EH (cell line): ENCODE measurements at regions not wholly inside any gene's neighbourhood (a gene's known extent, or its start where the extent isn't known, plus 50 kb on each side); places are given as distances from the start of the nearest gene placed in this dataset.
"Not testable (repeated sequence)": the region's sequence is repeated elsewhere in the genome, so short reads cannot be mapped to it uniquely, and the experiment has no call there.

Experiments used
- DNase-seq: peaks from one replicate; pipeline ENCODE4 v3.0.0-alpha.2; 2015; ENCODE audit warnings: low read depth

DNA sequence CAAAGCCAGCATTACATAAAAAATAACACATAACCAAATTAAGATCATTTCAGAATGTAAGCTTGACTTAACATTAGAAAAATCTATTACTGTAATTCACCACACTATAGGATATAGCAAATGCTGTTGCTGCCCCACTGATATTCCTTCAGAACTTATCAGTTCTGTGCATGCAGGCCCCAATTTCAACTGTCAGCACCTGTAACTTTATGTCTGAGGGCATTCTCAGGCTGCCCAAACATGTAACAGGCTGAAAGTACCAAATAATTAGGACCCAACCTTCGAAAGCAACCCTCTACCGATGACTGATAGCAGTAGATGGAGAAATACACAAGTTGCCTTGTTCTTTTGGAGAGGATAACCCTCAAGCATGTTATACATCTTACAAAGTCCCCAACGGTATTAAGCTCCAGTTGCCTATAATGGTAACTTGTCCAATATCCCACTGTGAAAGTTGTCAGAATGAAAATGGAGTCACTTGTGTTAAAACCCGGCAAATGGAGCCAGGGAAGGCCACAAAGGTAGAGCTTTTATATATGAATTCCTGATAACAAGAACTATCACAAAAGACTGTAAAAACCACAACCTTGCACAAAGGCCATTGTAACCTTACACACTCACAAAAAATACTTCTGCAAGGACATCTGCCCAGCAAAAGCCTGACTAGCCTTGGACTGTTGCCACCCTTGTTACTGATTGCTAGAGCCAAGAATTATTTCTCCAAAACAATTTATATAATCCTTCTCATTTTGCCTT, 66.9 kb upstream of the ZNF746 start:
- DNase-seq = no peak

DNA sequence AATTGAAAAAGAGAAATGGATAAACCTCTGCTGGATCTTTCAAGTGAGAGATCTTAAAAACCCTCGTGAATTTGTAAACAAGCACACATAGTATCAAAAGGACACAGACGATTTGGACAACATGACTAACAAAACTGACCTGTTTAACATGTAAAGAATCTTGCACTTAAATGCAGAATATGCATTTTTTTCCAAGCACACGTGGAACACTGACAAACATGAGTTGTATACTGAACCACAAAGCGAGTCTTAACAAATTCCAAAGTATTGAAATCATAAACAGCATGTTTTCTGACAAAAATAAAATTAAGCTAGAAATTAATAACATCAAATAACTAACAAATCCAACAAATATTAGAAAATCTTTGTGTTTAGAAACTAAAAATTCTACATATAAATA, 65.0 kb upstream of the ZNF746 start:
- DNase-seq = peak; percentile 41

DNA sequence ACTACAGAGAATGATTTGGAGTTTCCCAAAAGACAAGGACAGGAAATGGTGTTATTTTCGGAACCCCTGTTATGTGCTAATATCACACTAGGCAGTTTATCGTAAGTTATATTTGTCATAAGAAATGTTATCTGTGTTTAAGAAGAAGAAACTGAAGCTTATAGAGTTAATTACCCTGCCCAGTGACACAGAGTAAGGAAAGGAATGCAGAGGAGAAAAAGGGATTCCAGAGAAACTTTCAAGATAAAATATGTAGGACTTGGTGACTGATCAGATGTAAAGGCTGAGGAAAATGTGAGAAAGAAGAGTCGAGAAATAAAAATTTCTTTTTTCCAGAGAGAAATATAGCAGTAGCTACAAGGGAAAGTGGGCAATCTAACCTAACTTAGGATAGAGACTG, 63.5 kb upstream of the ZNF746 start:
- peak; percentile 28 for DNase-seq

DNA sequence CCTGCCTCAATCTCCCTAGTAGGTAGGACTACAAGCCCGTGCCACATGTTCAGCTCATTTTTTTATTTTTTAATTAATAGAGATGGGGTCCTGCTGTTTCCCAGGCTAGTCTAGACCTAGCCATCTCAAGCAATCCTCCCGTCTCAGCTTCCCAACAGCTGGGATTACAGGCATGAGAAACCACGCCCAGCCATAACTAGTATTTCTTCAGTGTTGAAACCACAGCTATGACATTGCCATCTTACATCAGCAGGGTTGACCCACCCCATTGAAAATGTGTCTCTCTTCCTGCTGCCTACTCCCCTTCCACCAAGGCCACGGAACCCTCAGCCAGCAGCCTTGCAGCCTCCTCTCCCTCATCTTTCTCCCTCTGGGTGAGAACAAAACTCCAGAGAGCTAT, 62.1 kb upstream of the ZNF746 start:
- DNase-seq = peak; percentile 54

DNA sequence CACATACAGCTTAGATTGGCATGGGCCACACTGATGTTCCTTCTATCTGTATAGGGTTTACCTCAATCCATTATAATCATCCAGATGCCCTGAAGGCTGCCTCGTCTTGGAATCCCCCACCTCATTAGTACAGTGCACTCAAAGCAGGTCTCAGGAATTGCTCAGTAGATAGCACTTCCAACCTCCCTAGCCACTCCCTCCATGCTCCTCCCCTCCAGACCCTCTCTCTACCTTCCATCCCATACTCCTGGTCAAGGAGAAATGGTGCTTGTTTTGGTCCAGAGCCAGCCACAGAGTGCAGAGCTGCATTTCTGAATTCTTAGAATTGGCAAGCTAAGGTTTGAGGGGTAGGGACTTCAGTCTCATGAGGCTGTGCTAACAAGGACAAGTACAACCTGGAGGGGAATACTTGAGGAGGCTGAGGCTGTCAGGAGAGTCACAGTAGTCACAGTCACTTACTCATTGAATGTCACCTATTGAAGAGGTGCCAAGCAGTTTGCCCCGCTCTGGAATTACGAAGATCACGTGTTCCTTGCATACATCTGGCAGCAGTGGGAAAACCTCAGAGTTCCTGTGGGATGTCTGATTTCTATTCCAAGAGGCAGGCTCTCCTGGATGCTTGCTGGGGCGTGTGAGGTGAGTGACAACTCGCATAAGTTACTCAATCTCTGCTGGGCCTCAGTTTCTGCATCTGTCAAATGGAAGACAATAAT, 60.7 kb upstream of the ZNF746 start:
- peak; percentile 65 for DNase-seq

DNA sequence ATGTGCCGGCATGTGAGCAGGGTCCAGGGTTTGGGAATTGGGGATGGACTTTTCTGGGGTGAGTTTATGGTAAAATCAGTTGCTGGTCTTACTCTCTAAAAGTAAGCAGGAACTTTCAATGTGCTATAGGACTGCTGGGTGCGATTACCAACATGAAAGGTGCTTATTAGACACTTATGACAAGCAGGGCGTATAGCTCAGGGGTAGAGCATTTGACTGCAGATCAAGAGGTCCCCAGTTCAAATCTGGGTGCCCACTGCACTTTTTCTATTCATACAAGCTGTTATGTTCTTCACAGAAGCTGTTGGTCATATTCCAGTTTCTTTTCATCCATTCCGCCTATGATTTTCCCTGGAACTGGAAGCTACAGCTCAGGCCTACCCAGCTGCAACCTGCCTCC, 58.9 kb upstream of the ZNF746 start:
- DNase-seq = not testable (repeated sequence)

DNA sequence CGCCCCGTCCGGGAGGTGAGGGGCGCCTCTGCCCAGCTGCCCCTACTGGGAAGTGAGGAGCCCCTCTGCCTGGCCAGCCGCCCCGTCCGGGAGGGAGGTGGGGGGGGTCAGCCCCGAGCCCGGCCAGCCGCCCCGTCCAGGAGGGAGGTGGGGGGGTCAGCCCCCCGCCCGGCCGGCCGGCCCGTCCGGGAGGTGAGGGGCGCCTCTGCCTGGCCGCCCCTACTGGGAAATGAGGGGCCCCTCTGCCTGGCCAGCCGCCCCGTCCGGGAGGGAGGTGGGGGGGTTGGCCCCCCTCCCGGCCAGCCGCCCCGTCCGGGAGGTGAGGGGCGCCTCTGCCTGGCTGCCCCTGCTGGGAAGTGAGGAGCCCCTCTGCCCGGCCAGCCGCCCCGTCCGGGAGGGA, 57.2 kb upstream of the ZNF746 start:
- not testable (repeated sequence) for DNase-seq

DNA sequence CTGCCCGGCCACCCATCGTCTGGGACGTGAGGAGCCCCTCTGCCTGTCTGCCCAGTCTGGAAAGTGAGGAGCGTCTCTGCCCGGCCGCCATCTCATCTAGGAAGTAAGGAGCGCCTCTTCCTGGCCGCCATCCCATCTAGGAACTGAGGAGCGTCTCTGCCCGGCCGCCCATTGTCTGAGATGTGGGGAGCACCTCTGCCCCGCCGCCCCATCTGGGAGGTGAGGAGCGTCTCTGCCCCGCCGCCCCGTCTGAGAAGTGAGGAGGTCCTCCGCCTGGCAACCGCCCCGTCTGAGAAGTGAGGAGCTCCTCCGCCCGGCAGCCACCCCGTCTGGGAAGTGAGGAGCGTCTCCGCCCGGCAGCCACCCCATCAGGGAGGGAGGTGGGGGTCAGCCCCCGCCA, 56.4 kb upstream of the ZNF746 start:
- DNase-seq = not testable (repeated sequence)

DNA sequence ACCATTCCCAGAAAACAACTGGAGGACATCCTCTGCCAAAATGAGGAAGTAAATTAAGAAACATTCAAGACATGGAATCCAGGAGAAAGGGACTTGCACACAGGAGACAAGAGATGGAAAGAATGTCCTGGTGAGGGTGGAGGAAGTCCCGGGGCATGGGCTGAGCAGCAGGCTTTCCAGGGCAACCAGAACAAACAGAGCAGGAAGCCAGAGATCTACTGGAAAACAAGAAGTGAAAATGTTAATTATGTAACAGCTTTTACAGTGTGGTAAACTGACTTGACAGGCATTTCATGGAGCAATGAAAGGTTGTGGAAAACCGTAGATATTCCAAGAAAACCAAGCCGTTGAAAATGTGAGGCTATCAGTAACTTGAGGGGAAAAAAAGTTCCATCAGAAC, 55.2 kb upstream of the ZNF746 start:
- no peak for DNase-seq
